IMR-90 (cell line): ENCODE measurements at regions not wholly inside any gene's neighbourhood (a gene's known extent, or its start where the extent isn't known, plus 50 kb on each side); places are given as distances from the start of the nearest gene placed in this dataset.

Experiments used
- ATAC-seq: fragments of 200-7000 bp; cut with Tn5 transposase; 2 replicates; pipeline ENCODE4 v1.9.1; 2020; ENCODE audit warnings: low read depth, mild to moderate bottlenecking, moderate library complexity
- BruUV-seq: library from RNA; stranded (reverse); fragments of 400-500 nt; replicated peaks from 2 replicates; lab custom pipeline; 2021; lab: Mats Ljungman, UMichigan
- CTCF ChIA-PET: fragments of 300-600 bp; formaldehyde crosslinking; extraction: SDS; loops from one replicate; lab custom pipeline; 2021; ENCODE audit warnings: antibody characterized with exemption; lab: Yijun Ruan, JAX
- POLR2A ChIA-PET: fragments of 300-600 bp; sonication (Branson Sonifier 250); formaldehyde crosslinking; loops from one replicate; lab custom pipeline; 2022; ENCODE audit warnings: antibody characterized with exemption; ENCODE audit not compliant: unreplicated experiment; lab: Charles Lee
- DNase-seq: peaks from one replicate; pipeline ENCODE4 v3.0.0; 2013
- H2AFZ ChIP-seq: replicated peaks from 2 replicates; pipeline ENCODE3; 2013; ENCODE audit warnings: low read length, mild to moderate bottlenecking; ENCODE audit not compliant: poor library complexity
- H2AK5ac ChIP-seq: 2 replicates; pipeline ENCODE4 v1.6.1; 2013; ENCODE audit warnings: low read depth, low read length, inconsistent platforms
- H2AK9ac ChIP-seq: replicated peaks from 2 replicates; pipeline ENCODE3; 2013; ENCODE audit warnings: mild to moderate bottlenecking, low read depth, low read length, moderate library complexity; ENCODE audit not compliant: poor library complexity
- H2BK120ac ChIP-seq: 2 replicates; pipeline ENCODE4 v1.6.1; 2013; ENCODE audit warnings: low read depth, low read length, inconsistent platforms
- H2BK15ac ChIP-seq: 3 replicates; pipeline ENCODE4 v1.6.1; 2013; ENCODE audit warnings: low read depth, low read length, inconsistent platforms
- H2BK20ac ChIP-seq: 2 replicates; pipeline ENCODE4 v1.6.1; 2013; ENCODE audit warnings: low read depth, mild to moderate bottlenecking, inconsistent platforms, low read length, moderate library complexity
- H2BK5ac ChIP-seq: 2 replicates; pipeline ENCODE4 v1.6.1; 2013; ENCODE audit warnings: mild to moderate bottlenecking, low read depth, low read length, inconsistent platforms; ENCODE audit not compliant: poor library complexity, severe bottlenecking
- H3K14ac ChIP-seq: replicated peaks from 2 replicates; pipeline ENCODE4 v1.6.1; 2013; ENCODE audit warnings: low read depth, low read length, inconsistent platforms
- H3K18ac ChIP-seq: 2 replicates; pipeline ENCODE4 v1.6.1; 2013; ENCODE audit warnings: low read depth, low read length, control low read depth
- H3K23ac ChIP-seq: 2 replicates; pipeline ENCODE4 v1.6.1; 2013; ENCODE audit warnings: low read depth, low read length, inconsistent platforms
- H3K27ac ChIP-seq: 2 replicates; pipeline ENCODE4 v1.5.1; 2013; ENCODE audit warnings: mild to moderate bottlenecking, control low read depth, low read length; ENCODE audit not compliant: insufficient read depth
- H3K27me3 ChIP-seq: 2 replicates; pipeline ENCODE4 v1.6.1; 2013; ENCODE audit warnings: low read length; ENCODE audit not compliant: control insufficient read depth, insufficient read depth
- H3K36me3 ChIP-seq: 2 replicates; pipeline ENCODE4 v1.6.1; 2013; ENCODE audit warnings: low read length, mixed read lengths; ENCODE audit not compliant: control insufficient read depth, insufficient read depth
- H3K4ac ChIP-seq: 2 replicates; pipeline ENCODE4 v1.6.1; 2013; ENCODE audit warnings: low read depth, low read length, inconsistent platforms
- H3K4me1 ChIP-seq: 2 replicates; pipeline ENCODE4 v1.6.1; 2013; ENCODE audit warnings: low read length, mixed read lengths; ENCODE audit not compliant: control insufficient read depth, insufficient read depth
- H3K4me2 ChIP-seq: 2 replicates; pipeline ENCODE4 v1.6.1; 2013; ENCODE audit warnings: low read depth, mild to moderate bottlenecking, control low read depth, low read length, moderate library complexity
- H3K4me3 ChIP-seq: 2 replicates; pipeline ENCODE4 v1.5.1; 2013; ENCODE audit warnings: low read depth, mild to moderate bottlenecking, control low read depth, low read length, moderate library complexity; ENCODE audit not compliant: insufficient read depth
- H3K56ac ChIP-seq: 2 replicates; pipeline ENCODE4 v1.6.1; 2013; ENCODE audit warnings: low read length, inconsistent platforms; ENCODE audit not compliant: insufficient read depth; ENCODE audit errors: extremely low read depth
- H3K79me1 ChIP-seq, 2 experiments: 2 replicates each; pipeline ENCODE4 v1.6.1; 2013; ENCODE audit warnings: low read length in 2 of 2, inconsistent platforms in 1 of 2, low read depth in 1 of 2
- H3K9ac ChIP-seq: 2 replicates; pipeline ENCODE4 v1.6.1; 2013; ENCODE audit warnings: low read depth, low read length, control low read depth
- H3K9me1 ChIP-seq: 2 replicates; pipeline ENCODE4 v1.6.1; 2013; ENCODE audit warnings: low read length, inconsistent platforms; ENCODE audit not compliant: insufficient read depth
- H3K9me3 ChIP-seq: 2 replicates; pipeline ENCODE4 v1.6.1; 2013; ENCODE audit warnings: low read length; ENCODE audit not compliant: control insufficient read depth, insufficient read depth
- H4K20me1 ChIP-seq: 2 replicates; pipeline ENCODE4 v1.6.1; 2013; ENCODE audit warnings: low read length, inconsistent platforms; ENCODE audit not compliant: insufficient read depth
- H4K5ac ChIP-seq: 2 replicates; pipeline ENCODE4 v1.6.1; 2013; ENCODE audit warnings: mild to moderate bottlenecking, low read depth, low read length, control low read depth
- H4K8ac ChIP-seq, 2 experiments: 2 replicates each; pipeline ENCODE4 v1.6.1; 2013; ENCODE audit warnings: low read depth in 2 of 2, low read length in 2 of 2, control low read depth in 1 of 2, inconsistent platforms in 1 of 2
- H4K91ac ChIP-seq: 2 replicates; pipeline ENCODE4 v1.6.1; 2013; ENCODE audit warnings: low read depth, low read length, inconsistent platforms; ENCODE audit not compliant: insufficient read depth
- BHLHE40 ChIP-seq: fragments of 150-350 bp; IDR thresholded peaks from 2 replicates; pipeline ENCODE4 v1.6.1; 2016; ENCODE audit warnings: mild to moderate bottlenecking, low read depth, low read length
- CEBPB ChIP-seq: IDR thresholded peaks from 2 replicates; pipeline ENCODE4 v1.6.1; 2012; ENCODE audit warnings: low read depth, low read length, improper control_type of control experiment
- CHD1 ChIP-seq: IDR thresholded peaks from 2 replicates; pipeline ENCODE4 v1.6.1; 2012; ENCODE audit warnings: low read depth, low read length, improper control_type of control experiment
- CTCF ChIP-seq: conservative IDR thresholded peaks from 2 replicates; pipeline ENCODE4 v1.5.1; 2012; ENCODE audit warnings: mild to moderate bottlenecking, low read depth, low read length, improper control_type of control experiment
- ELK1 ChIP-seq: fragments of 150-350 bp; IDR thresholded peaks from 2 replicates; pipeline ENCODE4 v1.6.1; 2016; ENCODE audit warnings: low read depth, mild to moderate bottlenecking, low read length, moderate library complexity, borderline replicate concordance
- FOS ChIP-seq: fragments of 150-350 bp; IDR thresholded peaks from 2 replicates; pipeline ENCODE4 v1.6.1; 2016; ENCODE audit warnings: low read depth, low read length
- MAFK ChIP-seq: IDR thresholded peaks from 2 replicates; pipeline ENCODE4 v1.6.1; 2012; ENCODE audit warnings: low read depth, low read length, improper control_type of control experiment
- MAZ ChIP-seq: IDR thresholded peaks from 2 replicates; pipeline ENCODE4 v1.6.1; 2012; ENCODE audit warnings: low read depth, mild to moderate bottlenecking, low read length, improper control_type of control experiment, moderate library complexity, borderline replicate concordance
- MXI1 ChIP-seq: IDR thresholded peaks from 2 replicates; pipeline ENCODE4 v1.6.1; 2012; ENCODE audit warnings: low read depth, mild to moderate bottlenecking, low read length, moderate library complexity, borderline replicate concordance
- NFE2L2 ChIP-seq: fragments of 150-350 bp; IDR thresholded peaks from 2 replicates; pipeline ENCODE4 v1.6.1; 2016; ENCODE audit warnings: low read depth, mild to moderate bottlenecking, low read length
- POLR2A ChIP-seq: IDR thresholded peaks from 2 replicates; pipeline ENCODE4 v1.6.1; 2012; ENCODE audit warnings: mild to moderate bottlenecking, low read depth, low read length
- RAD21 ChIP-seq: IDR thresholded peaks from 2 replicates; pipeline ENCODE4 v1.6.1; 2012; ENCODE audit warnings: low read length, improper control_type of control experiment
- RCOR1 ChIP-seq: IDR thresholded peaks from 2 replicates; pipeline ENCODE4 v1.6.1; 2012; ENCODE audit warnings: mild to moderate bottlenecking, low read length, improper control_type of control experiment; ENCODE audit not compliant: insufficient replicate concordance
- RFX5 ChIP-seq: IDR thresholded peaks from 2 replicates; pipeline ENCODE4 v1.8.0; 2012; ENCODE audit warnings: low read depth, mild to moderate bottlenecking, low read length, moderate library complexity
- SMC3 ChIP-seq: fragments of 150-350 bp; IDR thresholded peaks from 2 replicates; pipeline ENCODE4 v1.6.1; 2016; ENCODE audit warnings: low read depth, mild to moderate bottlenecking, antibody characterized with exemption, low read length, moderate library complexity
- USF2 ChIP-seq: fragments of 150-350 bp; IDR thresholded peaks from 2 replicates; pipeline ENCODE4 v1.6.1; 2017; ENCODE audit warnings: mild to moderate bottlenecking, antibody characterized with exemption, low read length, low read depth
- WGBS, 2 experiments: methylation state at CpG; one replicate each; pipeline versions ENCODE4 v1.1.5 to v1.1.7; 2013; ENCODE audit warnings: missing lambda C conversion rate in 2 of 2; ENCODE audit not compliant: insufficient read length in 1 of 2; ENCODE audit errors: extremely low coverage in 2 of 2; 5-methylcytosine and 5-hydroxymethylcytosine counted together
- dilution Hi-C: fragments of 300-500 bp; cut with HindIII; formaldehyde crosslinking; loops from one replicate; pipeline ENCODE4 v1.14.3; 2018; ENCODE audit warnings: low sequenced_read_pairs; ENCODE audit not compliant: unreplicated experiment
- in situ Hi-C: fragments of 300-500 bp; cut with MboI; formaldehyde crosslinking; loops from 3 replicates; pipeline ENCODE4 v1.14.3; 2019; ENCODE audit warnings: low sequenced_read_pairs, inconsistent platforms, mixed read lengths
- intact Hi-C: fragments of 100-400 bp; cut with micrococcal nuclease; formaldehyde crosslinking; loops from 2 replicates; pipeline ENCODE4 v1.10.0; 2022

- dilution Hi-C loops (no loop called here), in situ Hi-C loops (no loop called here), intact Hi-C loops (no loop called here)
- Histone ChIP-seq H2BK20ac (no peak overlapping the region), H3K9me3 (no peaks in the 10 kb centered on the region), H3K27me3 (no peaks in the 10 kb centered on the region), H2AK9ac (no peak overlapping the region), H3K27ac (no peak overlapping the region), H4K5ac (no peak overlapping the region), H4K8ac (no peak overlapping the region), H4K20me1 (no peaks in the 10 kb centered on the region), H3K9me1 (no peaks in the 10 kb centered on the region), H3K4ac (no peak overlapping the region), H3K36me3 (no peaks in the 10 kb centered on the region), H2BK5ac (no peak overlapping the region), H3K4me2 (no peak overlapping the region), H3K23ac (no peak overlapping the region), H3K4me1 (no peaks in the 10 kb centered on the region), H4K91ac (no peak overlapping the region), H2AK5ac (no peak overlapping the region), H2BK120ac (no peak overlapping the region), H2AFZ (no peak overlapping the region), H3K79me1 (no peaks in the 10 kb centered on the region), H3K14ac (no peak overlapping the region), H3K4me3 (no peak overlapping the region), H3K18ac (no peak overlapping the region), H3K56ac (no peak overlapping the region), H2BK15ac (no peak overlapping the region), H3K9ac (no peak overlapping the region)
- ATAC-seq (no peak), DNase-seq (no peak)
- 100% methylated on average over 4 of the region's 18 CpGs; no CpG with 5 or more reads in 1 of the 2 experiments for WGBS, 2 experiments
- ChIA-PET CTCF (no interaction called here), POLR2A (no interaction called here)
- no TSS peak for BruUV-seq
- TF ChIP-seq USF2 (no peak), CHD1 (no peak), FOS (no peak), RAD21 (no peak), MAFK (no peak), CTCF (no peak), BHLHE40 (no peak), RCOR1 (no peak), CEBPB (no peak), POLR2A (no peak), ELK1 (no peak), MAZ (no peak), SMC3 (no peak), RFX5 (no peak), MXI1 (no peak), NFE2L2 (no peak)
These were observed 136.9 kb upstream of the NEGR1 start for GRCh38 chr1:72419229-72419628.
